HG03575 (cell line): ENCODE measurements at regions not wholly inside any gene's neighbourhood (a gene's known extent, or its start where the extent isn't known, plus 50 kb on each side); places are given as distances from the start of the nearest gene placed in this dataset.
"Not testable (repeated sequence)": the region's sequence is repeated elsewhere in the genome, so short reads cannot be mapped to it uniquely, and the experiment has no call there.

Experiments
- ATAC-seq: cut with Tn5 transposase; IDR thresholded peaks from one replicate; pipeline ENCODE4 v1.9.1; 2021; ENCODE audit not compliant: unreplicated experiment, insufficient number of reproducible peaks, low FRiP score; ENCODE audit errors: extremely low read depth

DNA sequence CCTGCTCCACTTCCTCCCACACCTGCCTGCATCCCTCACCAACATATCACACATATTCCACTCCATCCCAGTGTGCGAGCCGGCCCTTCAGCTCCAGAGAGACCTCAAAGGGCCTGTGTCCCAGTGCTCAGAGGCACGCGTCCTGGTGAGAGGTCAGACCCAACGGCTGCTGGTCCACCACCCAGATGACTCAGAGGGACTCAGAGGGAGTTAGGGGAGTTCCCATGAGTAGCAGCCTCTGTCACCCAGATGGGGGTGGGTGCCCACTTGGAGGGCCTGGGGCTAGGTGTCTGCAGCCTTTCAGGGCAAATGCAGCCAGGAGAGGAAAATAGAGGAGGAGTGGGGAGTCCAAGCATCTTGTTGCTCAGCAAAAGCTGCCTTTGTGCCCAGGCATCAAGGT lies 333.8 kb upstream of the CHRNA7 start:
- not testable (repeated sequence) for ATAC-seq

DNA sequence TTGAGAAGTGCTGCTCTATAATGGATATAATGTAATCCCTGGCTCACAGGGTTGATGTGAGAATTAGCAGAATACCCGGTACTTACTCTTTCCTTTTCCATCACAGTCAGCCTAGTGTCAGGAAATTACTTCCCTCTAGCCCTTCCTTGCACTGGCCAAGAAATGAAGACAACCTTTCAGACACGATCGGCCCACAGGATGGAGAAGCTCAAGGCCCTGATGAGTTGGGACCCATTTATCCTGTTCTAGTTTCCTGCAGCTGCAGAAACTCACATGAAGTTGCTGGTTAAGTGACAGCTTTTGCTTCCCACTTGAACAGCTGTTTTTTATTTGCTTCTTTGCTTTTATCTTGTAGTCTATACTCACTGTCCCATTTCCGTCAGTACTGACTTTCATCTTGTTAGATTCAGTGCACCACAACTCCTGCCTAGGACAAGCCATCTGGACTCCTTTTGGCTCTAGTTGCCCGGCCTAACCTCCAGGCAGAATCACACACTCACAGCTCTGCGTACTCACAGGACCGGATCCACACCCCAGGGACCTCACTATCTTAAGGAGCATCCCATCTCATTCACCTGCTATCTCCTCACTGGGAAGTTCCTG lies 325.1 kb upstream of the CHRNA7 start:
- ATAC-seq: not testable (repeated sequence)

DNA sequence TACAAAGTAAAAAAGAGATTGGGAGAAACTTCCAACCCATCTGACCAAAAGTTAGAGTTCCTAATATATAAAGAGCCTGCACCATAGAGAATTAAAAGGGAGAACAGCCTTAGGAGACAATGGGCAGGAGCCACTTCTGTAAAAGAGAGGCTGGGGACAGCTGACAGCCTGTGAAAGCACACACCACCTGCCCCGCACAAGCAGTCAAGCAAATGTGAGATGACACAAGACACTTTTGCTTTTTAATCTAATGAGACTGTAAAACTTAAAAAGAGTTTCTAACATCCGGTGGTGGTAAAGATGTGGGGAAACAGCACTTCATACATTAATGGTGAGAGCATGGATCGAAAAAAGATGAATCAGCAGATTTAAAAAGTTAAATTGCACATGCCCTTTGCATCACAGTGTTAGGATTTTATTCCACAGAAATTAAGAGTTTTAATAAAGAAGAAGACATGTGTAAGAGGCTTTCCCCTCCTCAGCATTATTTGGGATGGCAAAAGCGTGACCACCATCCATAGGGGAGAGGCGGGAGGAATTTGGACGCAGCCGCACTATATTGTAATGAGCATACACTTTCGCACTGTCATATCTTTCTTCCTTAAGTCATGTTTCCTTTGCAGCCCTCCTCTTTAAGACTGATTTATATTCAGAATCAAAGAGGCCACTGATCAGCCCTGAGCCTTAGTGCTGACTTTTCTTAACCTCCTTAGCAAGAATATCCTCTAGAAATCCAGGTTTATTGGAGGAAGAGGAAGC lies 322.2 kb upstream of the CHRNA7 start:
- ATAC-seq: not testable (repeated sequence)

DNA sequence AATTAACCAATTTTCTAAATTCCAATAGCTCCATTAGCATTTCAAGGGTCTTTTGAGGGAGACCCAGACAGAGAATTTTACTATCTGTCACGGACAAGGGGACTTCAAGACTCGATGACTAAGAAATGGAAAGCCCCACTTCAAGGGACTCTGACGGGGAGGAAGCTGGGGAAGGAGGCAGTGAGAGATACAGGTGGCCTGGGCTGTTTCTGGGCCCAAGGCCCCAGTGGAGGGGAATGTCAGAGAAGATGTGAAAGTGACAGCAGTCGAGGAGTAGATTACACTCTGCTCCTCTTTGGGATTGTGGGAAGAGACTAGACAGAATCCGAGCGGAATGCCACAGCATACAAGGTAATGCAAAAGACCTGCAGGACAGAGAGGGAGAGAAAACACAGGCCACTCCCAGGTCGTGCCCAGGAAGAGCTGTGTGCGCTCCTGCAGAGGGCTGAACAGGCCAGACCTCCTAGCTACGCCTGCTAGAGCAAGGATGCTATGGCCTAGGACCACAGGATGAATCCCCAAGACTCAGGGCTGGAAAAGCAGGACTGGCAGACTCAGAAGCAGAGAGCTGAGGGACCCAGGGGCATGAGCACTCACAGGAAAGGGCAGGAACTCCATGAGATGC lies 321.5 kb upstream of the CHRNA7 start:
- ATAC-seq: not testable (repeated sequence)

DNA sequence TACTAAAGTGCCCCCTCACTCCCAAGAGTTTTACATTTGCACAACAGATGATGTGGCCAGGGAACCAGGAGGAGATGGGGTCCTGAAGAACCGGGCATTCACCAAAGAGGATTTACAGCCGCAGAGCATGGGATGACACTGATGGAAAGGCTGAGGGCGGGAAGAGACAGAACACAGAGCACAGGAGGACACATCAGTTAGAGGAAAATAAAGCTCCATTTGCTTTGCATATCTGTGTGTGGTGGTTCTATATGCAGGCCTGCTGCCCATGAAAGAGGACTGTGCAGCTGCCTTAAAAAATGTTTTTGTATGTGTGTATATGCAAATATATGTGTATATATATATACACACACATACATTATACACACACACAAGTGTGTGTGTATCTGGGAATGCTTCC lies 320.8 kb upstream of the CHRNA7 start:
- ATAC-seq: not testable (repeated sequence)

DNA sequence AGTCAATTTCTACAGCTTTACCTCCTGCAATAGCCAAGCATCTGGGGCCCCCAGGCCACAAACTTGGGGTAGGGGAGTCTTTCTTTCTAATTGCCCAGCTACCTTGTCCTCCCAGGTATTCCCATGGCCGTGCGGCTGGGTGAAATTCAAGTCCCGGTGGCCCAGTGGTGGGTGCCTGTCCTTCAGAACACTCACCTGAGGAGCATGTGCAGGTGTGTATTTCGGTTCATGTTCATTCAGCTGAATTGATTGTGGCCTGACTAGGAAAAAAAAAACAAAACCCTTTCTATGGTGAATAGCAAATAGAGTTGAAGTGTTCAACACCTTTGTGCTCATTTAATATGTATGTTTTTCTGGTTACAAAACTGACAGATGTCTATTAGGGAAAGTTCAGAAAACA lies 319.5 kb upstream of the CHRNA7 start:
- not testable (repeated sequence) for ATAC-seq

DNA sequence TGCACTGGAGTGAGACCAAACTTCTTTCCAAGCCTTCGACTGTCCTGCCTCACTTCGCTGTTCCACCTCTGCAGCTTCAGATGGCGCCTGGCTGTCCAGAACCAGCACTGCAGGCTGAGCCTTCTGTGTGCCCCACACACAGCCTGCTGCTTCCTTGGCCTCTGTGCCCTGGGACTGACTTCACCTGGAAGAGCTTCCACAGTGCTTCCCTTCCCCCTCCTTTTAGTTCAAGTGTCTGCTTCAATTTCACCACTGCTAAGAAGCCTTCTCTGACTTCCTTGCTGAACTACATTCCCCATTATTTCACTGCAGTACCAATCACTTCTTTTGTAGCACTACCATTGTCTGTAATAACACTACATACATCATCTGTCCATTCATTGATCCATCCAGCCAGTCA lies 315.1 kb upstream of the CHRNA7 start:
- not testable (repeated sequence) for ATAC-seq

DNA sequence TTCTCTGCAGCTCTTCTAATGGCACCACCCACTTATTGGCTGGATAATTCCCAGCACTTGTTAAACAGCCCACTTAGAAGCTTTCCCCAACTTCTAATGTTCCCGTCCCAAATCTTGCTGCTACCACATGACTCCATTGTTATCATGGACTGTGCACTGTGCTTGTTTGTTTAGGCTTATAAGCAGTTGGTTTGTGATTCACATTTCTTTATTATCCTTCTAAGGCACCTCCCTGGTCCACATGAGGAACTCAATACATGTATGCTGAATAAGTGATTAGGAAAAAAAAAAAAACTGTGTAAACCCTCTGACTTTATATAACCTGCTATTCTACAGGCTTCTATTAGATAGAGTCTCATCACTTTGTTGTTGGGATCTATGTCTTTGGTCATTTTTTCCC lies 311.7 kb upstream of the CHRNA7 start:
- not testable (repeated sequence) for ATAC-seq

DNA sequence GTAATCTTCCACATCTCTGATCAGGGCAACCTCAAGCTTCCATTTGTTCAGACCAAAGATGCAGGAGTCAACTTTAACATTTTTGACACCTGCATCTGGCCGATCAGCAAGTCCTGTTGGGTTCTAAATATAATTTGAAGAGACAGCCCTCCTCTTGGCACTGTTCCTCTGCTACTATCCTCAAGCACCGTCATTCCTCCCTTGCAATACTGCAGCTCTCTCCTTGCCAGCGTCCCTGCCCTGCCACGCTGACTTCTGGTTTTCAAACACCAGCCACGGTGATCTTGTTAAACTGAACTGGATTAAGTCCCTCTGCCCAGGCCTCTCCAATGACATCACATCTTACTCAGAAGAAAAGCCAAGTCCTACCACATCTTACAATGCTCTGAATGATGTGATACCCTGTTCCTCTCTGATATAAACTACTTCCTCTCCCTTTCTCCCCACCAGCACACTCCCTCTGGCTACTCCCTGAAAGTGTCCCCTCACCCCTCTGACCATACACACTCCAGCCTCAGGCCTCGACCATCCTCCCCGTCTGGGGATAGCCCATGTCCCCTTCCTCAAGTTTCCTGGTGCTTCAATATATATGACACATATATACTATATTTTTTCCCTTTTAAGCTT lies 310.8 kb upstream of the CHRNA7 start:
- ATAC-seq: not testable (repeated sequence)

DNA sequence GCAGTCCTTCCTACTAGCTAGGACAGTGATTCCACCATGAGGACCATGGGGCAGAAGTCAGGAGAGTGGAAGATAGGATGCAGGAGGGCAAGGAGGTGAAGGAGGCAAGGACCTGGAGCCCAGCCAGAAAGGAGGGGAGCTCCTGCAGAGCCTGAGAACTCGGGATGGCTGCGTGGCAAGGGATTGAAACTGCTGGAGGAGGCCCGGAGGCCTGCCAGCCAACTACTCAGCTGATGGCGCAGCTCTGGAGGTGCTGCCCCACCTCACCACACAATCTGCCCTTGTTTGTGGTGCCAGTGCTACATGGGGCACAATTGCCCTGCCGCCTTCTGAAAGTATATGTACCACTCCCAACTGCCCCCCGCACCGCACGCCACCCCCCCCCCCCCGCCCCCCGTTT lies 307.3 kb upstream of the CHRNA7 start:
- ATAC-seq: not testable (repeated sequence)

DNA sequence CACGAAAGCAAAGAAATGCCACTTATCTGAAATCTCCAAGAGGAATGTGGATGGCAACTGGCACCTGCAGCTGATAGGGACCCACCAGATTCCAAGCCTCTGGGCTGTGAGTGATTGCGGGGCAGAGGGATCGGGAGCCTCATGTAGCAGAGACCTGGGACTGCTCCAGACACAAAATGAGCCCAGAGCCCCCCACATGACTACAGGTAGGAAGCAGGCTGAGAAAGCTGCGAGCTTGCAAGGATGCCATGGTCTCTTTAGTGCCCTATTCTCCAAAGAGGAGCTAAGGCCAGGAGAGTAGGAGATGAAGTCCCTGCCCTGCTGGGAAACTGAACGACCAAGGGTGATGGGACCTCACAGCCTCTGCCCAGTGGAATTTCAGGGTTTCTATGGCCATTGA lies 305.4 kb upstream of the CHRNA7 start:
- not testable (repeated sequence) for ATAC-seq

DNA sequence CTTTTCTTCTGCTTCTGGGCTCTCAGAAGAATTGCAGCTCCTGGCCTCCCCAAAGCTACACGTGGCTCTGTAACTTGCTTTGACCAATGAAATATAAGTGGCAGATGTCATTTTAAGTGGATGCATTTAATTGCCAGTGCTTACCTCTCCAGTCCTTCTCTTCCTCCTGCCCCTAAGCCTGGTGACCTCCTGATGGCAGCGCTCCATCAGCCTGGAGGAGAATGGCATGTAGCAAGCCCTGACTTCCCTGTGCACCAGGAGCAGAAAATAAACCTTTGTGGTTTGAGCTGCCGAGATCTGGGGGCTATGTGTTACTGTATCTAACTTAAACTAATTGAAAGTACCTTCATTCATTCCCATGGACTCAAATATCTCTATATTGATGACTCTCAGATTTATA lies 304.7 kb upstream of the CHRNA7 start:
- ATAC-seq: not testable (repeated sequence)

DNA sequence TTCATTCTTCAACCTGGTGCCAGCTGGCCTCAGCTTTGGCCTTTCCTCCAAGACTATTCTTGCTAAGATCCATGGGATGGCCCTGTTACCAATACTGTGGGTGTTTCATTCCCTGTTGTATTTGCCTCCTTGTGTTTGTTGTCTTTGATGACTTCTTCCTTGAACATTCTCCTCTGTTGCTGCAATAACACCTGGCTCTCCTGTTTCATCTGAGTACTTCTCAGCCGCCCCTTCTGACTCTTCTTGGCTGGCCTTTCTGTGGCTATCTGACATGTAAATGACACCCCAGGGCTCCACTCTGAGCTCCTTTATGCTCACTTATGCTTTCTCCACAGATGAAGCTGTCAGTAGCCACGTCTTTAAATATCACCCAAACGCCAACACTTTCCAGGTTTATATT lies 302.7 kb upstream of the CHRNA7 start:
- ATAC-seq: no peak

DNA sequence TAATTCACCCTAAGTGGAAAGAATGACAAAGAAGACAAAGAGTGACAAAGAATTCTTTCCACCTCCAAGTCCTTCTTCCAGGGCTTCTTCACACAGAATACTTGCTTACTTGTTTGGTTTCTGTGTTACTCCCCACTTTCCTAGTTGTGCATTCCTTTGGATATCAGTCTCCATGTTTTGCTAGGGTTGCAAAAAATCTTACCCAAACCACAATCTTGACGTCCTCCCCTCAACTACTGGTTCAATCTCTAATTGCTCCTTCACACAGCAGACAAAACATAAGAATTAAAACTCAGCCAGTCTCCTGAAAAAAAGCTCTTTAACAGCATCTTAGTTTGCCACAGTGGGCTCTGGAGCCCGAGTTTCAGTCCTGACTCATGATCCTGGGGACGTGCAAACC lies 297.6 kb upstream of the CHRNA7 start:
- no peak for ATAC-seq

DNA sequence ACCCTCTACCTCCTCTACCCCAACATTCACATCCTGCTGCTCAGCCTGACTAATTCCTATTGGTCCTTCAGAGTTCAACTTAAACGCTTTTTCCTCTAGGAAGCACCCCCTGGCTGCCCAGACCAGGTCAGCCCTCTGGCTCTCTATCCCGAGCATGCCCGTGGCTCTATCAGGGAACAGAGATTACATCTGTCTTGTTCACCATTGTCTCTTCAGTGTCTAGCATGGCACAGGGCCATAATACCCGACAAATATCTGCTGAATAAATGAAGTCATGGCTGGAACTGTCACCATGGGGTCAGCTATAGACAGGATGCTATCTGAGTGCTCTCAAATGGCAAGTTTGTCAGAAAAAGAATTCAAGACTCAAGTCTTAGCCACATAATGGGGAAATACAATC lies 296.9 kb upstream of the CHRNA7 start:
- no peak for ATAC-seq

DNA sequence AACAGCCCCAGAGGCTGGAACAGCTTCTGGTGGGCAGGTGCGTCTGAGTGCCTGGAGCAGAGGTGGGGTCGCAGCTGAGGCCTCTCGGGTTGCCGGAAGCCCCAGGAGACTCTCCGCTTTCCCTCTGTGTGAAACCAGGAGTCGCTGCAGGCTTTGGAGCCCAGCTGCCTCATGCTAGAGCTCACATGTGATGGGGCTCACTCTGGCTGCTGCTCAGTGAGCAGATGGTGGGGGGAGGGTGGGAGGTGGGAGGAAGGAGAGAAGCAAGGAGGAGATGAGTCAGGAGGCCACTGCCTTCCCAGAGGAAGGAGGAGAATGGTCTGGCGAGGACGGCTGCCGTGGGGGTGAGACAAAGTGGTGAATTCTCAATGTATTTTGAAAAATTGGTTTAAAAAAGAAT lies 290.1 kb upstream of the CHRNA7 start:
- ATAC-seq: no peak

DNA sequence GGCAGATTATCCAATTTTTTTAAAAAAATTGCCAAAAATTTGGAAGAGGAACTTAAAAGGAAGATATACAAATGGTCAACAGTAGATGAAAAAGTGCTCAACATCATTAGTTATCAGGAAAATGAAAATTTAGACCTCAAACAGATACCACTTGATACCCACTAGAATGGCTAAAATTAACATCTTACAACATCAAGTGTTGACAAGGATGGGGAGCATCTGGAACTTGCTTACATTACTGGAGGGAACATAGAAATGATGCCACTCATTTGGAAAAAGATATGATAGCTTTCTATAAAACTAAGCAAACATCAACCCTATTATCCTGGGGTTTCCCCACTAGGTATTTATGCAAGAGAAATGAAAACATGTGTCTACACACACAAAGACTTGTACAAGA lies 284.5 kb upstream of the CHRNA7 start:
- ATAC-seq: no peak

DNA sequence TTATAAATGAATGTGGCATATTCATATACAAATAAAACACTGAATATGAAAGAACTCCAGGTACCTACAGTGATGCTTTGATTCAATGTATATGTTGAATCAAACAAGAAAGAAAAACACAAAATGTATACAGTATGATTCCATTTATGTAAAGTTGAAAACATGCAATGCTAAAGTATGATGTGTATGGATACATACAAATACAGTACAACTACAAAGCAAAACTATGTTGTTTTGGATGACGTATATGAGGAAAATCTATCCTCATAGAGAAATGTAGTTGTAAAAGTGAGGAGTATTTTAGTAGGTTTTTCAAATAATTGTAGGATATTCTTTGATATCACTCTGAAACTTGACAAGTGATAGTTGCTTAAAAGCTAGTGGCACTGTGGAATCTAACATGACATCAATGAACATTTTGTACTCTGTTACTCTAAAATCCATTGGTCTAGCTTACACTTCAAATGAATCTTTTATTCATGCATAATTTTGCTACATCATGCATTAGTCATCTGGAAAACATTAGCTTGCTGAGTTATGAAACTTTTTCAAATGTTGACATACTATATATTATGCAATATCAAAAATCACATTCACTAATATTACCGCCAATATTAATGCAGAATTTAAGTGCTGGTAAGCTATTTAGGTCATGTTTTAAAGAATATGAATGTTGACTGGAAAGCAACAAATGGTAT lies 278.1 kb upstream of the CHRNA7 start:
- ATAC-seq: no peak

DNA sequence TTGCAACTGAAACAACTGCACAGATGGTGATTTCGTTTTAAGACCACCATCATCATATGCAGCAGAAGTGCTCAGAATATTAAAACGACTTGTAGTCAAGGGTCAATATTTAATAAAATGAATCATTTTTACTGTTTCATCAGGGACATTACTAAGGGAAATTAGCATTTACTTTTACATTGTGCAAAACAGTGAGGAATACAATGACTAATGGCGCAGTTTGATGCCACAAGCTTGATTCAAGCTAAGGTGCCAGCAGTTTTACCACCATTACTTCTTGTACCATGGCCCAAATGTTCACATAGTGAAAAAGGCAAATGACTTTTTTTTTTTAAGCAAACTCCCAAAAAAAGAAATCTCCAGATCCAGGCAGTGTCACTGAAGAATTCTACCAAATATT lies 277.4 kb upstream of the CHRNA7 start:
- ATAC-seq: no peak
